Vagina (tissue), 2 donors: ENCODE measurements at regions not wholly inside any gene's neighbourhood (a gene's known extent, or its start where the extent isn't known, plus 50 kb on each side); places are given as distances from the start of the nearest gene placed in this dataset.
"Not testable (repeated sequence)": the region's sequence is repeated elsewhere in the genome, so short reads cannot be mapped to it uniquely, and the experiment has no call there.

ENCODE experiments used
- CTCF ChIP-seq, 3 experiments: fragments of 450-650 bp in 2 of 3; fragments of 200-600 bp in 1 of 3; sonication (generic) in 1 of 3; IDR thresholded peaks; one replicate each; pipeline ENCODE4 v1.5.1; 2017 to 2019; ENCODE audit warnings: antibody characterized with exemption in 3 of 3, mild to moderate bottlenecking in 2 of 3, moderate library complexity in 2 of 3
- POLR2A ChIP-seq, 2 donors: fragments of 450-650 bp; IDR thresholded peaks; one replicate each; pipeline ENCODE4 v1.6.1; 2017; ENCODE audit warnings: antibody characterized with exemption in 2 of 2, mild to moderate bottlenecking in 2 of 2, moderate library complexity in 2 of 2
- POLR2AphosphoS5 ChIP-seq, 2 donors: sonication (generic); formaldehyde crosslinking; IDR thresholded peaks; one replicate each; pipeline ENCODE4 v1.9.0; 2017; ENCODE audit warnings: antibody characterized with exemption in 2 of 2, mild to moderate bottlenecking in 2 of 2, low read depth in 1 of 2; ENCODE audit not compliant: insufficient read depth in 1 of 2

- TF ChIP-seq CTCF (IDR thresholded peaks at IDR 0.05); POLR2AphosphoS5 (IDR thresholded peaks at IDR 0.05; ENCODE audit: insufficient read depth in 1 of 2, low read depth in 1 of 2); POLR2A (IDR thresholded peaks at IDR 0.05): not testable (repeated sequence)
Measured at GRCh38 chr17:74129800-74130199, 73.7 kb upstream of the RPL38 start.
